SK-N-MC (cell line): ENCODE measurements at regions not wholly inside any gene's neighbourhood (a gene's known extent, or its start where the extent isn't known, plus 50 kb on each side); places are given as distances from the start of the nearest gene placed in this dataset.

ENCODE experiments used
- EZH2 ChIP-seq: fragments of 200-600 bp; sonication (generic); IDR thresholded peaks from one replicate; pipeline ENCODE4 v1.6.1; 2017; ENCODE audit warnings: antibody characterized with exemption
- FOXP2 ChIP-seq: optimal IDR thresholded peaks from 2 replicates; pipeline ENCODE3; 2011; ENCODE audit warnings: mild to moderate bottlenecking, moderate library complexity; ENCODE audit not compliant: insufficient read depth; ENCODE audit errors: extremely low read length, control extremely low read depth

GRCh38 chr5:28557114-28557513, 1518.7 kb upstream of the CDH9 start:
- TF ChIP-seq EZH2 (no peak), FOXP2 (no peak)
